GM18907 (cell line): ENCODE measurements at regions not wholly inside any gene's neighbourhood (a gene's known extent, or its start where the extent isn't known, plus 50 kb on each side); places are given as distances from the start of the nearest gene placed in this dataset.

Source experiments
- ATAC-seq: cut with Tn5 transposase; IDR thresholded peaks from one replicate; pipeline ENCODE4 v1.9.1; 2021; ENCODE audit warnings: mild to moderate bottlenecking, moderate library complexity; ENCODE audit not compliant: unreplicated experiment

GRCh38 chr10:30127120-30127541 is 67.7 kb upstream of the JCAD start:
- no peak for ATAC-seq

GRCh38 chr10:30125496-30125895 is 66.1 kb upstream of the JCAD start:
- ATAC-seq: no peak

- no peak for ATAC-seq
Measured at GRCh38 chr10:30124704-30125103, 65.3 kb upstream of the JCAD start.

- ATAC-seq: no peak
Measured at GRCh38 chr10:30121401-30121800, 62.0 kb upstream of the JCAD start.

GRCh38 chr10:30118590-30118989 is 59.2 kb upstream of the JCAD start:
- no peak for ATAC-seq

GRCh38 chr10:30117812-30118501 is 58.6 kb upstream of the JCAD start:
- ATAC-seq: no peak

- ATAC-seq: no peak
Measured at GRCh38 chr10:30116041-30116491, 56.7 kb upstream of the JCAD start.

GRCh38 chr10:30115626-30115940 is 56.2 kb upstream of the JCAD start:
- ATAC-seq: no peak

- no peak for ATAC-seq
Measured at GRCh38 chr10:30114881-30115625, 55.7 kb upstream of the JCAD start.

- ATAC-seq: no peak
Measured at GRCh38 chr10:30114401-30114800, 55.0 kb upstream of the JCAD start.

- ATAC-seq: no peak
Measured at GRCh38 chr10:30111340-30112022, 52.1 kb upstream of the JCAD start.
